GM19328 (cell line): ENCODE measurements at regions not wholly inside any gene's neighbourhood (a gene's known extent, or its start where the extent isn't known, plus 50 kb on each side); places are given as distances from the start of the nearest gene placed in this dataset.
"Not testable (repeated sequence)": the region's sequence is repeated elsewhere in the genome, so short reads cannot be mapped to it uniquely, and the experiment has no call there.

Source experiments
- ATAC-seq: cut with Tn5 transposase; IDR thresholded peaks from one replicate; pipeline ENCODE4 v1.9.1; 2021; ENCODE audit warnings: mild to moderate bottlenecking, moderate library complexity; ENCODE audit not compliant: unreplicated experiment

DNA sequence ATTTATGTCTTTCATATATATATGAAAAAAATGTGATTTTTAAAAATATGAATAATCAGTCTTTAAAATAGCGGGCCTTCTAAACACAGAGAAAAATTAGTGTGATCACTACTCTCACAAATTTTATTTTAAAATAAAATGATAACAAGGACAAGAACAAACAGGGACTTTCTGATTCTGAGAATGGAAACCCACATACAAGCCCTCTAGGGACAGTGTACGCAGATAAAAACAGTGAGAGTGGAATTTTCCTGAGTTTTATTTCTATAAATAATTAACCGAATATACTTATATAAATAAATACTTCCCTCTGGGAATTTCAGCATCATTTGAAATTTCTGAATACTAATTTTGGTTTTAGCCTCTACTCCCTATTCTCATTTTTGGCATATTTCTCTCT lies 201.4 kb upstream of the CBLB start:
- ATAC-seq = no peak

DNA sequence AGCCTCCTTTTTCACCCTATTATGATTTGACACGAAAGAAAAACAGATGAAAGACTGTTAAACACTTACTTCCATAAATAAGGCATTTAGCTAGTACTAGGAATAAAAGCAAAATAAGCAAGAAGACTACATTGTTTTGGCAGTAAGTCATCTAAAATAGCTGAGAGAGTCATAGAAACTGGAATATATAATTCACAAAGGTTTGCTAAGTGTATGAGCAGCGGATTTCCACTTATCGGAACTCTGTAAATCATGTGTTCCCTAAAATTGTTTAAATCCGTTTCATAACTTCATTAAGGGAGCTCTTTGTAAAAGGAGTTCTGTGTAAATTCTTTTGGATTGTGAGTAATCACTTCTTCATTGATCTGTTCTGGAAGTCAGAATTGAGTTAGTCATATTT lies 202.5 kb upstream of the CBLB start:
- no peak for ATAC-seq

DNA sequence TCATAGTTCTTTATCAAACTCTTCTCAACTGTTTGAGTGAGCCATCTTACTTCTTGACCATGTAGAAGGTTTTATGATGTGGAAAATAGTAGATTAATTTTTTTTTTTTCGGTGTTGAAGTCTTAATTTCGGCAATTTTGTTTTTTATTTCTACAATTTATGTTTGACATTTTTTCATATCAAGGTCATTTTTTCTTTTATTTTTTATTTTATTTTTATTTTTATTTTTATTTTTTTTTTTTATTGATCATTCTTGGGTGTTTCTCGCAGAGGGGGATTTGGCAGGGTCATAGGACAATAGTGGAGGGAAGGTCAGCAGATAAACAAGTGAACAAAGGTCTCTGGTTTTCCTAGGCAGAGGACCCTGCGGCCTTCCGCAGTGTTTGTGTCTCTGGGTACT lies 203.8 kb upstream of the CBLB start:
- not testable (repeated sequence) for ATAC-seq

GRCh38 chr3:106073806-106074205 lies 205.0 kb upstream of the CBLB start:
- not testable (repeated sequence) for ATAC-seq

GRCh38 chr3:106075731-106076130 lies 206.9 kb upstream of the CBLB start:
- not testable (repeated sequence) for ATAC-seq

DNA sequence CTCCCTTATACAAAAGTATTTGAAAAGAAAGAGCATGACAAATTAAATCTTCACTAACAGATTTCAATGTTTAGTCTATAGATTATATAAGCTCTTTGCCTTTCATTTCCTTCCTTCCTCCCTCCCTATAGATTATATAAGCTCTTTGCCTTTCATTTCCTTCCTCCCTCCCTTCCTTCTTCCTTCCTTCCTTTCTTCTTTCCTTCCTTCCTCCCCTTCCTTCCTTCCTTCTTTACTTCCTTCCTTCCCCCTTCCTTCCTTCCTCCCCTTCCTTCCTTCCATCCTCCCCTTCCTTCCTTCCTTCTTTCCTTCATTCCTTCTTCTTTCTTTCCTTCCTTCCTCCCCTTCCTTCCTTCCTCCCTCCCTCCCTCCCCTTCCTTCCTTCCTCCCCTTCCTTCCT lies 209.8 kb upstream of the CBLB start:
- ATAC-seq = no peak

DNA sequence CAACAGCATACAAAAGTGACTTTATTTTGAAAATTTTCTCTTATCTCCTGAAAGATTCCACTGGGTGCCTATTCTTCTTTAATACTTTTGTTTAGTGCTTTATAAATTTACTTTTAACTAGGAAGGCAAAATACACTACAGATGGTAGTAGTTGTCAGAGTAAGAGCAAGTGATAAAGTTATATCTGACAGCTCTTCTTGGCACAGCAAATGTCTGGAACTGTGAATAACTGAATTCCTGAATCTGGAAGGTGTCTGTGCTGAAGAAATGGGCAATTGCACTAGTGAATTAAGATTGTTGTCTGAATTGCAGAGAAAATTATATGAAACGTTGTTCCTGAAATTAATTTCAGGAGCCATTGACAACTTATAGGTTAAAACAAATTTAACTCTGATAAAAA lies 213.8 kb upstream of the CBLB start:
- no peak for ATAC-seq

DNA sequence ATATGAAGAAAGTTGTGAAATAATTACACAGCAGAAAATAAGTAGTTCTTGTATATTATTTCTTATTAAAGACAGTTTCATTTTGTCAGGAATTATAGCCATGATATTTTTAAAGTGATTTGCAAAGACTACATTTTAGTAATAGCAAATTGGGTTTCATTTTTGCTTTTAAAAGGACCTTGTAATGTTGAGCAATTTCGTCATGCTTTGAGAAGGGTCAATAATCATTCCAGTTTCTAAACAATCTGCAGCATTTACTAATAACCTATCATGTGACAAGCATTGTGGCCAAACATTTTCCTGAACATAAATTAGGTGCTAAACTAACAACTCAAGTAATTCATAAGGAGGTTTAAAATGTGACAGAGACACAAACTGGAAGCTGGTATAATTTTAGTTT lies 214.4 kb upstream of the CBLB start:
- ATAC-seq = no peak

DNA sequence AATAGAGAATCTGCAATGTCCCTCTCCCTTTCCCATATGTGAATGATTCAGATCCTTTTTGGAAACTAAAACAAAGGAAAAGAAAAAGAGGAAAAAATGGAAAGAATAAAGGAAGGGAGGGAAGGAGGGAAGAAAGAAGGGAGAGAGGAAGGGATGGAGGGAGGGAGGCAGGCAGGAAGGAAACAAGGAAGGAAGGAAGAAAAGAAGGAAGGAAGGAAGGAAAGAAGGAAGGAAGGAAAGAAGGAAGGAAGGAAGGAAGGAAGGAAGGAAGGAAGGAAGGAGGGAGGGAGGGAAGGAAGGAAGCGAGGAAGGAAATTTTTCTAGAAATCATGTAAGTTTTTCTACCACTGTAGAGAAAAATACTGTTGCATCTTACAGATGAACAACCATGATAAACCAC lies 215.0 kb upstream of the CBLB start:
- no peak for ATAC-seq

DNA sequence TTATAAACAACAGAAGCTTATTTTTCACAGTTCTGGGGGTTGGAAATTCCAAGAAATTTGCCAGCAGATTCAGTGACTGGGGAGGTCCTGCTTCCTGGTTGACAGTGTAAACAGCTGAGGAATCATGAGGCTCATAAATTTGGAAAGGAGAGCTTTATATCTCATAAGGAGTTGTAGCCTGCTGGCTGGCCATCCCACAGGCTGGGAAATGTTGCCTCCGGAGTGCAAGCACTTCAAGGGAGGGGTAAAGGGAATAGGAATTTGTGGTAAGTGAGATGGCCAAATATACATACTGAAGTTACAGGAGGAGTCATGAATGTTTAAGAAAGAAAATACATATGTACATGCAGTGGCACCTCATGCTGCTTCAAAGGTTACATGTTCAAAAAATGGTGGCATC lies 217.2 kb upstream of the CBLB start:
- ATAC-seq = no peak

GRCh38 chr3:106086636-106087035 lies 217.8 kb upstream of the CBLB start:
- ATAC-seq = no peak

GRCh38 chr3:106088304-106088703 lies 219.5 kb upstream of the CBLB start:
- no peak for ATAC-seq

- ATAC-seq = no peak
These were observed 220.1 kb upstream of the CBLB start for GRCh38 chr3:106088899-106089298.

DNA sequence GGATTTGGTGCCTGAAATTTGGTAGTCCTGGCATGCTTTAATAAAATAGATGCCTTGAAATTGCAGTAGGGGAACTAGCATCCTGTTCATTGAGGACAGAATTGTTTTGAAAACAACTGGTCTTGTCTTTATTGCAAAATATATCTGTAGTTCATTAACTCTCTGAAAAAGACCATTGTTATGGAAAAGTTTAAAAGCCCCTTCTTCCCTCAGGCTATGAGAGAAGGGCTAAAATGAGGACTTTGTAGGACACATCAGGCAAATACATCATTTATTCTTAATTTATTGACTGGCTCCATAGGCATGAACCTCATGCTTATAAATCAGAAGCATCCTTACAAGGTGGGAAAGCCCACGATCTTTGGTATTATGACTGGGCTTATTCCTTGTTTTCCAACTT lies 221.0 kb upstream of the CBLB start:
- no peak for ATAC-seq

DNA sequence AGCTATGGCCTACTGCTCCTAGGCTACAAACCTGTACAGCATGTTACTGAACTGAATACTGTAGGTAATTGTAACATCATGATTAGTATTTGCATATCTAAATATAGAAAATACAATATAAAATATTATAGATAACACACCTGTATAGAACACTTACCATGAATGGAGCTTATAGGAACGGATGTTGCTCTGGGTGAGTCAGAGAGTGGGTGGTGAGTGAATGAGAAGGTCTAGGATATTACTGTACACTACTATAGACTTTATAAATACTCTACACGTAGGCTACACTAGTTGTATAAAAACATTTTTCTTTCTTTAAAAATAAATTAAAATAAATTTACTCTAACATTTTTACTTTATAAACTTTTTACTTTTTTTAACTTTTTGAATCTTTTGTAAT lies 224.0 kb upstream of the CBLB start:
- ATAC-seq = no peak

- no peak for ATAC-seq
These were observed 224.8 kb upstream of the CBLB start for GRCh38 chr3:106093616-106094015.

- ATAC-seq = no peak
These were observed 229.1 kb upstream of the CBLB start for GRCh38 chr3:106097817-106098435.

GRCh38 chr3:106103383-106103782 lies 234.6 kb upstream of the CBLB start:
- no peak for ATAC-seq

DNA sequence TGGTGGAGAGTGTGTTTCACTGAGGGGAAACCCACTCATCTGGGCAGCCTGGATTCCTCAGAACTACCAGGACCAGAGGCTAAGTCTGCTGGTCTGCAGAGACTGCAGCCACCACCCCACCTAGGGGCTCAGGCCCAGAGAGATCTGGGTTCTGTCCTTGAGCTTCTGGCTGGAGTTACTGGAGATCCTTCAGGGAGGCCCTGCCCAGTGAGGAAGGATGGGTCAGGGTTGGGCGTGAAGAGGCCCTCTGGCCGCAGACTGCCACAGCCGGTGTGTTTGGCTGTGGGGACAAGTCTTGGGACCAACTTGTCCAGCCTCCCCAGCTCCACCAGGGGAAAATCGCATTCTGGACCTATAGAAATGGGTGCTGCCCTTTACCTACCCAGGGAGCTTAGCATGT lies 235.3 kb upstream of the CBLB start:
- ATAC-seq = no peak

GRCh38 chr3:106108925-106109324 lies 240.1 kb upstream of the CBLB start:
- ATAC-seq = no peak

GRCh38 chr3:106112561-106112960 lies 243.7 kb upstream of the CBLB start:
- ATAC-seq = not testable (repeated sequence)

- no peak for ATAC-seq
These were observed 244.9 kb upstream of the CBLB start for GRCh38 chr3:106113747-106114146.

GRCh38 chr3:106114220-106114619 lies 245.4 kb upstream of the CBLB start:
- ATAC-seq = no peak
